HepG2 (cell line): ENCODE measurements at regions not wholly inside any gene's neighbourhood (a gene's known extent, or its start where the extent isn't known, plus 50 kb on each side); places are given as distances from the start of the nearest gene placed in this dataset.
A peak's percentile ranks its signal among the peaks of the same experiment; 100 is the strongest.

Source experiments
- ATAC-seq: fragments of 200-7000 bp; cut with Tn5 transposase; 3 replicates; pipeline ENCODE4 v1.9.1; 2020; ENCODE audit warnings: mild to moderate bottlenecking, moderate library complexity
- BruUV-seq: library from RNA; stranded (reverse); fragments of 400-500 nt; replicated peaks from 2 replicates; lab custom pipeline; 2021; lab: Mats Ljungman, UMichigan
- CTCF ChIA-PET: fragments of 300-600 bp; formaldehyde crosslinking; extraction: SDS; loops from one replicate; lab custom pipeline; 2021; ENCODE audit warnings: low total read pairs, inconsistent platforms, low intra/inter-chr PET ratio; lab: Yijun Ruan, JAX
- POLR2A ChIA-PET: fragments of 350-600 bp; sonication (Branson Sonifier 250); formaldehyde crosslinking; loops from one replicate; lab custom pipeline; 2020; ENCODE audit warnings: antibody characterized with exemption, inconsistent platforms; lab: Yijun Ruan, JAX
- DNase-seq: peaks from one replicate; pipeline ENCODE4 v3.0.0-alpha.2; 2015; ENCODE audit warnings: low spot score
- FAIRE-seq: peaks from 3 replicates; lab custom pipeline; 2011; peaks lifted over from hg19 to GRCh38; lab: Jason Lieb, UNC
- H2AFZ ChIP-seq: one replicate; pipeline ENCODE4 v1.6.1; 2011; ENCODE audit warnings: low read length, inconsistent platforms
- H3K27ac ChIP-seq: fragments of 300-600 bp; 3 replicates; pipeline ENCODE4 v1.8.0; 2011; ENCODE audit warnings: mixed run types, mild to moderate bottlenecking, mixed read lengths, low read length, inconsistent platforms; ENCODE audit not compliant: insufficient read depth; ENCODE audit errors: extremely low read length
- H3K27me3 ChIP-seq, 2 experiments: fragments of 200-600 bp in 1 of 2; 2 replicates in 1 of 2; 3 replicates in 1 of 2; pipeline versions ENCODE4 v1.6.0 to v1.8.0; 2011; ENCODE audit warnings: low read length in 2 of 2, mild to moderate bottlenecking in 2 of 2, moderate library complexity in 2 of 2, inconsistent platforms in 1 of 2; ENCODE audit not compliant: insufficient read depth in 2 of 2, control insufficient read depth in 1 of 2
- H3K36me3 ChIP-seq, 2 experiments: fragments of 200-600 bp in 1 of 2; replicated peaks in 1 of 2; 2 replicates in 1 of 2; 3 replicates in 1 of 2; pipeline versions ENCODE4 v1.5.1 to v1.8.0; 2011; ENCODE audit warnings: low read length in 2 of 2, inconsistent platforms in 1 of 2; ENCODE audit not compliant: insufficient read depth in 2 of 2, control insufficient read depth in 1 of 2
- H3K4me1 ChIP-seq: 2 replicates; pipeline ENCODE4 v1.5.1; 2012; ENCODE audit warnings: low read length, inconsistent platforms; ENCODE audit not compliant: insufficient read depth
- H3K4me2 ChIP-seq: 2 replicates; pipeline ENCODE4 v1.6.0; 2011; ENCODE audit warnings: low read depth, low read length, inconsistent platforms
- H3K4me3 ChIP-seq, 3 experiments: fragments of 200-600 bp in 1 of 3; sonication (generic), shearing (Covaris generic) in 1 of 3; replicated peaks in 1 of 3; 2 replicates each; pipeline ENCODE4 v1.5.1; 2011 to 2016; ENCODE audit warnings: low read length in 3 of 3, inconsistent platforms in 2 of 3, low read depth in 2 of 3, mild to moderate bottlenecking in 2 of 3, control low read depth in 1 of 3, mixed read lengths in 1 of 3; ENCODE audit not compliant: insufficient read depth in 1 of 3
- H3K79me2 ChIP-seq: one replicate; pipeline ENCODE4 v1.6.1; 2011; ENCODE audit warnings: low read length, inconsistent platforms; ENCODE audit not compliant: insufficient read depth
- H3K9ac ChIP-seq: 2 replicates; pipeline ENCODE4 v1.6.0; 2011; ENCODE audit warnings: mild to moderate bottlenecking, low read depth, low read length, inconsistent platforms; ENCODE audit not compliant: insufficient read depth
- H3K9me3 ChIP-seq: 2 replicates; pipeline ENCODE4 v1.5.1; 2012; ENCODE audit warnings: mild to moderate bottlenecking, low read length
- H4K20me1 ChIP-seq: 2 replicates; pipeline ENCODE4 v1.6.0; 2011; ENCODE audit warnings: inconsistent platforms, mild to moderate bottlenecking, low read length, moderate library complexity; ENCODE audit not compliant: insufficient read depth
- EEA1 ChIP-seq: sonication (generic); formaldehyde crosslinking; IDR thresholded peaks from 2 replicates; pipeline ENCODE4 v1.5.1; 2020; ENCODE audit warnings: mild to moderate bottlenecking, missing genetic modification reagents, borderline replicate concordance
- HNRNPK ChIP-seq: fragments of 200-400 bp; formaldehyde crosslinking; IDR thresholded peaks from 2 replicates; pipeline ENCODE4 v1.6.1; 2018; ENCODE audit warnings: low read length, low read depth, moderate library complexity, mild to moderate bottlenecking; ENCODE audit not compliant: poor library complexity, severe bottlenecking
- PCBP1 ChIP-seq: fragments of 200-400 bp; formaldehyde crosslinking; IDR thresholded peaks from 2 replicates; pipeline ENCODE4 v1.6.1; 2017; ENCODE audit warnings: mild to moderate bottlenecking, low read depth, low read length, borderline replicate concordance
- SIN3B ChIP-seq: fragments of 150-350 bp; IDR thresholded peaks from 2 replicates; pipeline ENCODE4 v1.6.1; 2014; ENCODE audit warnings: low read length
- SIX4 ChIP-seq: sonication (generic); formaldehyde crosslinking; IDR thresholded peaks from 2 replicates; pipeline ENCODE4 v1.4.0; 2020; ENCODE audit warnings: missing genetic modification reagents
- ZSCAN20 ChIP-seq: sonication (generic); formaldehyde crosslinking; IDR thresholded peaks from 2 replicates; pipeline ENCODE4 v1.4.0; 2020; ENCODE audit warnings: missing genetic modification reagents, mild to moderate bottlenecking, borderline replicate concordance
- in situ Hi-C: cut with HindIII; loops from 2 replicates; pipeline ENCODE4 v1.10.0; 2017; ENCODE audit warnings: low pct_unique_long_range_greater_than_20kb; ENCODE audit not compliant: extremely low pct_ligation_motif_present
- intact Hi-C: fragments of 100-400 bp; cut with micrococcal nuclease; formaldehyde crosslinking; loops from one replicate; pipeline ENCODE4 v1.10.0; 2022; ENCODE audit not compliant: unreplicated experiment
- TF ChIP-seq, protein P1 (sequence below): sonication (generic); formaldehyde crosslinking; IDR thresholded peaks from 2 replicates; pipeline ENCODE4 v1.8.0; 2023; ENCODE audit warnings: mild to moderate bottlenecking, missing genetic modification reagents
- TF ChIP-seq, protein P2 (sequence below): sonication (generic); formaldehyde crosslinking; IDR thresholded peaks from 2 replicates; pipeline ENCODE4 v1.4.0; 2020; ENCODE audit warnings: low read depth, missing genetic modification reagents
- TF ChIP-seq, protein P3 (sequence below): sonication (generic); formaldehyde crosslinking; IDR thresholded peaks from 2 replicates; pipeline ENCODE4 v1.4.0; 2020; ENCODE audit warnings: missing genetic modification reagents

DNA sequence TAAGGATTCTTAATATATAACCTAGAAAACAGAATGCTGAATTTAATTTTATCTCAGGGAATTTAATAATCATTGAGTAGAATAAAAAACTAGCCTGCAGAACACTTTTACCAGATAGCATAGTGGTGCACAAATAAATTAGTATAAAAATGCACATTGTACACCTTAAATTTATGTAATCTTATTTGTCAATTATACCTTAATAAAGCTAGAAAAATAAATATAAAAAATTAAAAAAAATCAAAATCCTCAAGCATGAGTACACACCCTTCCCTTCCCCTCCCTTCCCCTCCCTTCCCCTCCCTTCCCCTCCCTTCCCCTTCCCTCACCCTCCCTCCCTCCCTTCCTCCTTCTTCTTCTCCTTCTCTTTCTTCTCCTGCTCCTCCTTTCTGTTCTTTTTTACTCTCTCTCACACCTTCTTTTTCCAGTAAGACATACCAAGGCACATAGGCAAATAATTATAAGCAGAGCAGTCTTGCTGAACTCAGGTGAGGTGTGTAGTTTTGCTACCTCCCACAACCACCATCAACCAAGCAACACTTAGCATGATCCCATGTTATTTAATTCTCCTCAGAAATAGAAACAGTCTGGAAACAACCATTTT lies 1395.0 kb downstream of the ZPLD1 start:
- peaks cover 15% of the 10 kb centered on the region for H3K9me3 ChIP-seq
- no TSS peak for BruUV-seq
- intact Hi-C loops, result no loop called here

More for the DNA sequence above, 1395.0 kb downstream of the ZPLD1 start:
- ATAC-seq (no peak), FAIRE-seq (no peak), DNase-seq (no peak)
- H3K9ac ChIP-seq, result no peak overlapping the region
- H3K36me3 ChIP-seq, result no peaks in the 10 kb centered on the region
- H3K4me1 ChIP-seq, result no peaks in the 10 kb centered on the region
- no peaks in the 10 kb centered on the region for H3K27me3 ChIP-seq
- CTCF ChIA-PET, result no interaction called here
- POLR2A ChIA-PET, result no interaction called here
- in situ Hi-C loops, result no loop called here
- no peaks in the 10 kb centered on the region for H4K20me1 ChIP-seq
- H3K27ac ChIP-seq, result no peak overlapping the region
- no peak overlapping the region for H2AFZ ChIP-seq
- no peak for TF ChIP-seq EEA1 (CRISPR knock-in tag)
- TF ChIP-seq PCBP1, result 0 out of 2 replicates have a peak, but pooled peaks have one; percentile 78
- peak; percentile 99 for TF ChIP-seq HNRNPK
- TF ChIP-seq, protein P1, sequence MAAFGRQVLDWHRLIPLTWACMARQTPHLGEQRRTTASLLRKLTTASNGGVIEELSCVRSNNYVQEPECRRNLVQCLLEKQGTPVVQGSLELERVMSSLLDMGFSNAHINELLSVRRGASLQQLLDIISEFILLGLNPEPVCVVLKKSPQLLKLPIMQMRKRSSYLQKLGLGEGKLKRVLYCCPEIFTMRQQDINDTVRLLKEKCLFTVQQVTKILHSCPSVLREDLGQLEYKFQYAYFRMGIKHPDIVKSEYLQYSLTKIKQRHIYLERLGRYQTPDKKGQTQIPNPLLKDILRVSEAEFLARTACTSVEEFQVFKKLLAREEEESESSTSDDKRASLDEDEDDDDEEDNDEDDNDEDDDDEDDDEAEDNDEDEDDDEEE (CRISPR knock-in tag), result no peak
- TF ChIP-seq, protein P2, sequence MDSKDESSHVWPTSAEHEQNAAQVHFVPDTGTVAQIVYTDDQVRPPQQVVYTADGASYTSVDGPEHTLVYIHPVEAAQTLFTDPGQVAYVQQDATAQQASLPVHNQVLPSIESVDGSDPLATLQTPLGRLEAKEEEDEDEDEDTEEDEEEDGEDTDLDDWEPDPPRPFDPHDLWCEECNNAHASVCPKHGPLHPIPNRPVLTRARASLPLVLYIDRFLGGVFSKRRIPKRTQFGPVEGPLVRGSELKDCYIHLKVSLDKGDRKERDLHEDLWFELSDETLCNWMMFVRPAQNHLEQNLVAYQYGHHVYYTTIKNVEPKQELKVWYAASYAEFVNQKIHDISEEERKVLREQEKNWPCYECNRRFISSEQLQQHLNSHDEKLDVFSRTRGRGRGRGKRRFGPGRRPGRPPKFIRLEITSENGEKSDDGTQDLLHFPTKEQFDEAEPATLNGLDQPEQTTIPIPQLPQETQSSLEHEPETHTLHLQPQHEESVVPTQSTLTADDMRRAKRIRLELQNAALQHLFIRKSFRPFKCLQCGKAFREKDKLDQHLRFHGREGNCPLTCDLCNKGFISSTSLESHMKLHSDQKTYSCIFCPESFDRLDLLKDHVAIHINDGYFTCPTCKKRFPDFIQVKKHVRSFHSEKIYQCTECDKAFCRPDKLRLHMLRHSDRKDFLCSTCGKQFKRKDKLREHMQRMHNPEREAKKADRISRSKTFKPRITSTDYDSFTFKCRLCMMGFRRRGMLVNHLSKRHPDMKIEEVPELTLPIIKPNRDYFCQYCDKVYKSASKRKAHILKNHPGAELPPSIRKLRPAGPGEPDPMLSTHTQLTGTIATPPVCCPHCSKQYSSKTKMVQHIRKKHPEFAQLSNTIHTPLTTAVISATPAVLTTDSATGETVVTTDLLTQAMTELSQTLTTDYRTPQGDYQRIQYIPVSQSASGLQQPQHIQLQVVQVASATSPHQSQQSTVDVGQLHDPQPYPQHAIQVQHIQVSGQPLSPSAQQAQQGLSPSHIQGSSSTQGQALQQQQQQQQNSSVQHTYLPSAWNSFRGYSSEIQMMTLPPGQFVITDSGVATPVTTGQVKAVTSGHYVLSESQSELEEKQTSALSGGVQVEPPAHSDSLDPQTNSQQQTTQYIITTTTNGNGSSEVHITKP (CRISPR knock-in tag), result no peak
- TF ChIP-seq SIN3B, result no peak
- TF ChIP-seq ZSCAN20 (CRISPR knock-in tag), result no peak
- TF ChIP-seq, protein P3, sequence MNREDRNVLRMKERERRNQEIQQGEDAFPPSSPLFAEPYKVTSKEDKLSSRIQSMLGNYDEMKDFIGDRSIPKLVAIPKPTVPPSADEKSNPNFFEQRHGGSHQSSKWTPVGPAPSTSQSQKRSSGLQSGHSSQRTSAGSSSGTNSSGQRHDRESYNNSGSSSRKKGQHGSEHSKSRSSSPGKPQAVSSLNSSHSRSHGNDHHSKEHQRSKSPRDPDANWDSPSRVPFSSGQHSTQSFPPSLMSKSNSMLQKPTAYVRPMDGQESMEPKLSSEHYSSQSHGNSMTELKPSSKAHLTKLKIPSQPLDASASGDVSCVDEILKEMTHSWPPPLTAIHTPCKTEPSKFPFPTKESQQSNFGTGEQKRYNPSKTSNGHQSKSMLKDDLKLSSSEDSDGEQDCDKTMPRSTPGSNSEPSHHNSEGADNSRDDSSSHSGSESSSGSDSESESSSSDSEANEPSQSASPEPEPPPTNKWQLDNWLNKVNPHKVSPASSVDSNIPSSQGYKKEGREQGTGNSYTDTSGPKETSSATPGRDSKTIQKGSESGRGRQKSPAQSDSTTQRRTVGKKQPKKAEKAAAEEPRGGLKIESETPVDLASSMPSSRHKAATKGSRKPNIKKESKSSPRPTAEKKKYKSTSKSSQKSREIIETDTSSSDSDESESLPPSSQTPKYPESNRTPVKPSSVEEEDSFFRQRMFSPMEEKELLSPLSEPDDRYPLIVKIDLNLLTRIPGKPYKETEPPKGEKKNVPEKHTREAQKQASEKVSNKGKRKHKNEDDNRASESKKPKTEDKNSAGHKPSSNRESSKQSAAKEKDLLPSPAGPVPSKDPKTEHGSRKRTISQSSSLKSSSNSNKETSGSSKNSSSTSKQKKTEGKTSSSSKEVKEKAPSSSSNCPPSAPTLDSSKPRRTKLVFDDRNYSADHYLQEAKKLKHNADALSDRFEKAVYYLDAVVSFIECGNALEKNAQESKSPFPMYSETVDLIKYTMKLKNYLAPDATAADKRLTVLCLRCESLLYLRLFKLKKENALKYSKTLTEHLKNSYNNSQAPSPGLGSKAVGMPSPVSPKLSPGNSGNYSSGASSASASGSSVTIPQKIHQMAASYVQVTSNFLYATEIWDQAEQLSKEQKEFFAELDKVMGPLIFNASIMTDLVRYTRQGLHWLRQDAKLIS (CRISPR knock-in tag), result no peak
- no peak for TF ChIP-seq SIX4 (CRISPR knock-in tag)
- H3K4me3 ChIP-seq, result no peak overlapping the region
- H3K79me2 ChIP-seq, result no peaks in the 10 kb centered on the region
- H3K4me2 ChIP-seq, result no peak overlapping the region
